BLaER1 (cell line): ENCODE measurements at regions not wholly inside any gene's neighbourhood (a gene's known extent, or its start where the extent isn't known, plus 50 kb on each side); places are given as distances from the start of the nearest gene placed in this dataset.
A peak's percentile ranks its signal among the peaks of the same experiment; 100 is the strongest.
"Not testable (repeated sequence)": the region's sequence is repeated elsewhere in the genome, so short reads cannot be mapped to it uniquely, and the experiment has no call there.

ENCODE experiments used
- H3K27ac ChIP-seq: shearing (Covaris generic); formaldehyde crosslinking; 2 replicates; pipeline ENCODE4 v1.8.1; 2022
- H3K27me3 ChIP-seq: shearing (Covaris generic); formaldehyde crosslinking; 2 replicates; pipeline ENCODE4 v1.8.1; 2022
- H3K36me3 ChIP-seq: shearing (Covaris generic); formaldehyde crosslinking; 2 replicates; pipeline ENCODE4 v1.8.1; 2022
- H3K4me1 ChIP-seq: shearing (Covaris generic); formaldehyde crosslinking; 2 replicates; pipeline ENCODE4 v1.8.1; 2022
- H3K4me2 ChIP-seq: shearing (Covaris generic); formaldehyde crosslinking; 2 replicates; pipeline ENCODE4 v1.8.1; 2022
- H3K4me3 ChIP-seq: shearing (Covaris generic); formaldehyde crosslinking; 2 replicates; pipeline ENCODE4 v1.8.1; 2022
- H3K9ac ChIP-seq: shearing (Covaris generic); formaldehyde crosslinking; 2 replicates; pipeline ENCODE4 v1.8.1; 2022
- H3K9me3 ChIP-seq: shearing (Covaris generic); formaldehyde crosslinking; 2 replicates; pipeline ENCODE4 v1.8.1; 2022
- H4K20me1 ChIP-seq: shearing (Covaris generic); formaldehyde crosslinking; 2 replicates; pipeline ENCODE4 v1.8.1; 2022
- Cebpa-rat ChIP-seq: shearing (Covaris generic); IDR thresholded peaks from 2 replicates; pipeline ENCODE4 v1.8.1; 2022

- Histone ChIP-seq H3K27me3 (no peaks in the 10 kb centered on the region), H3K4me3 (no peak overlapping the region), H3K27ac (no peak overlapping the region)
Observed at GRCh38 chr5:124007675-124008398, 495.9 kb downstream of the CSNK1G3 start.

GRCh38 chr5:124001036-124001615 lies 489.1 kb downstream of the CSNK1G3 start:
- Histone ChIP-seq H3K36me3 (no peaks in the 10 kb centered on the region), H3K4me1 (no peaks in the 10 kb centered on the region)

More at GRCh38 chr5:124007675-124008398, 495.9 kb downstream of the CSNK1G3 start:
- peaks cover 18% of the 10 kb centered on the region for H3K9me3 ChIP-seq
- no peaks in the 10 kb centered on the region for H3K36me3 ChIP-seq
- H3K9ac ChIP-seq: no peak overlapping the region
- no peaks in the 10 kb centered on the region for H3K4me1 ChIP-seq
- TF ChIP-seq Cebpa-rat: no peak
- H4K20me1 ChIP-seq: no peaks in the 10 kb centered on the region
- no peak overlapping the region for H3K4me2 ChIP-seq

GRCh38 chr5:124000538-124000937 lies 488.6 kb downstream of the CSNK1G3 start:
- Histone ChIP-seq H3K4me1 (no peaks in the 10 kb centered on the region), H3K9me3 (no peaks in the 10 kb centered on the region), H4K20me1 (no peaks in the 10 kb centered on the region), H3K4me3 (no peak overlapping the region), H3K27ac (no peak overlapping the region), H3K27me3 (no peaks in the 10 kb centered on the region), H3K9ac (no peak overlapping the region), H3K36me3 (no peaks in the 10 kb centered on the region), H3K4me2 (no peak overlapping the region)
- no peak for TF ChIP-seq Cebpa-rat

More at GRCh38 chr5:124001036-124001615, 489.1 kb downstream of the CSNK1G3 start:
- Histone ChIP-seq H3K9ac (no peak overlapping the region), H3K4me3 (no peak overlapping the region), H4K20me1 (no peaks in the 10 kb centered on the region), H3K27ac (no peak overlapping the region), H3K9me3 (no peaks in the 10 kb centered on the region), H3K4me2 (no peak overlapping the region), H3K27me3 (no peaks in the 10 kb centered on the region)
- no peak for TF ChIP-seq Cebpa-rat

GRCh38 chr5:123997462-123998215 lies 485.7 kb downstream of the CSNK1G3 start:
- Histone ChIP-seq H3K4me2 (no peak overlapping the region), H4K20me1 (no peaks in the 10 kb centered on the region), H3K27ac (no peak overlapping the region), H3K9ac (no peak overlapping the region), H3K9me3 (no peaks in the 10 kb centered on the region), H3K27me3 (no peaks in the 10 kb centered on the region), H3K4me1 (no peaks in the 10 kb centered on the region), H3K36me3 (no peaks in the 10 kb centered on the region), H3K4me3 (no peak overlapping the region)
- no peak for TF ChIP-seq Cebpa-rat

GRCh38 chr5:123997064-123997461 lies 485.1 kb downstream of the CSNK1G3 start:
- TF ChIP-seq Cebpa-rat: no peak
- H3K9ac ChIP-seq: no peak overlapping the region
- H3K4me3 ChIP-seq: no peak overlapping the region
- H3K4me1 ChIP-seq: no peaks in the 10 kb centered on the region
- no peak overlapping the region for H3K4me2 ChIP-seq
- H3K36me3 ChIP-seq: no peaks in the 10 kb centered on the region
- H3K27me3 ChIP-seq: no peaks in the 10 kb centered on the region
- no peaks in the 10 kb centered on the region for H4K20me1 ChIP-seq
- no peak overlapping the region for H3K27ac ChIP-seq
- no peaks in the 10 kb centered on the region for H3K9me3 ChIP-seq

GRCh38 chr5:123992641-123993040 lies 480.7 kb downstream of the CSNK1G3 start:
- Histone ChIP-seq H3K9ac (no peak overlapping the region), H3K4me1 (no peaks in the 10 kb centered on the region), H3K27ac (no peak overlapping the region), H3K9me3 (0 out of 2 replicates have a peak, but pooled peaks cover 10% of the 10 kb centered on the region), H4K20me1 (no peaks in the 10 kb centered on the region), H3K4me3 (no peak overlapping the region), H3K27me3 (no peaks in the 10 kb centered on the region), H3K4me2 (no peak overlapping the region), H3K36me3 (no peaks in the 10 kb centered on the region)
- TF ChIP-seq Cebpa-rat: no peak

GRCh38 chr5:123987956-123988355 lies 476.0 kb downstream of the CSNK1G3 start:
- no peaks in the 10 kb centered on the region for H3K4me1 ChIP-seq
- TF ChIP-seq Cebpa-rat: no peak
- no peaks in the 10 kb centered on the region for H4K20me1 ChIP-seq
- H3K9ac ChIP-seq: no peak overlapping the region
- no peaks in the 10 kb centered on the region for H3K27me3 ChIP-seq
- no peak overlapping the region for H3K4me2 ChIP-seq
- no peak overlapping the region for H3K27ac ChIP-seq
- H3K4me3 ChIP-seq: no peak overlapping the region
- peaks cover 17% of the 10 kb centered on the region for H3K9me3 ChIP-seq
- no peaks in the 10 kb centered on the region for H3K36me3 ChIP-seq

- Histone ChIP-seq H3K9me3 (no peaks in the 10 kb centered on the region), H4K20me1 (no peaks in the 10 kb centered on the region), H3K36me3 (no peaks in the 10 kb centered on the region), H3K27ac (no peak overlapping the region), H3K4me3 (no peak overlapping the region), H3K4me2 (no peak overlapping the region), H3K27me3 (no peaks in the 10 kb centered on the region), H3K9ac (no peak overlapping the region), H3K4me1 (peaks cover 4% of the 10 kb centered on the region; the same call in 1 of the 2 replicates)
- no peak for TF ChIP-seq Cebpa-rat
Observed at GRCh38 chr5:123976379-123977033, 464.5 kb downstream of the CSNK1G3 start.

GRCh38 chr5:123975521-123975920 lies 463.5 kb downstream of the CSNK1G3 start:
- not testable (repeated sequence) for H3K27me3 ChIP-seq, H3K9ac ChIP-seq, H3K36me3 ChIP-seq, H3K9me3 ChIP-seq, H3K4me3 ChIP-seq, H3K27ac ChIP-seq, H4K20me1 ChIP-seq, H3K4me1 ChIP-seq
- H3K4me2 ChIP-seq: peak overlapping the region; percentile 7; the same call in 1 of the 2 replicates
